H9 (cell line): ENCODE measurements at regions not wholly inside any gene's neighbourhood (a gene's known extent, or its start where the extent isn't known, plus 50 kb on each side); places are given as distances from the start of the nearest gene placed in this dataset.

Experiments used
- DNase-seq: peaks from one replicate; pipeline ENCODE4 v3.0.0-alpha.2; 2017
- H2AFZ ChIP-seq: one replicate; pipeline ENCODE4 v1.6.1; 2013; ENCODE audit warnings: mild to moderate bottlenecking, low read length, control low read depth, moderate library complexity
- H2AK5ac ChIP-seq: 2 replicates; pipeline ENCODE4 v1.6.1; 2013; ENCODE audit warnings: low read length, control low read depth, mixed read lengths; ENCODE audit not compliant: insufficient read length
- H2BK120ac ChIP-seq: one replicate; pipeline ENCODE4 v1.6.1; 2013; ENCODE audit warnings: low read depth, mild to moderate bottlenecking, low read length, control low read depth, inconsistent platforms; ENCODE audit not compliant: poor library complexity, severe bottlenecking
- H2BK12ac ChIP-seq: 2 replicates; pipeline ENCODE4 v1.6.1; 2013; ENCODE audit warnings: low read length, control low read depth, mixed read lengths, low read depth; ENCODE audit not compliant: insufficient read length
- H2BK15ac ChIP-seq: 2 replicates; pipeline ENCODE4 v1.6.1; 2013; ENCODE audit warnings: low read depth, low read length, control low read depth
- H2BK20ac ChIP-seq: one replicate; pipeline ENCODE4 v1.6.1; 2013; ENCODE audit warnings: low read depth, mild to moderate bottlenecking, low read length, control low read depth, inconsistent platforms; ENCODE audit not compliant: poor library complexity, severe bottlenecking
- H2BK5ac ChIP-seq: 2 replicates; pipeline ENCODE4 v1.6.1; 2013; ENCODE audit warnings: low read length, control low read depth, mixed read lengths; ENCODE audit not compliant: insufficient read length
- H3K14ac ChIP-seq: 2 replicates; pipeline ENCODE4 v1.6.1; 2013; ENCODE audit warnings: low read length, control low read depth; ENCODE audit not compliant: insufficient read depth
- H3K18ac ChIP-seq: 2 replicates; pipeline ENCODE4 v1.6.1; 2013; ENCODE audit warnings: low read depth, mild to moderate bottlenecking, mixed read lengths, low read length, control low read depth; ENCODE audit not compliant: insufficient read length
- H3K23ac ChIP-seq: 2 replicates; pipeline ENCODE4 v1.6.1; 2013; ENCODE audit warnings: low read length, control low read depth, mixed read lengths, low read depth; ENCODE audit not compliant: insufficient read length
- H3K23me2 ChIP-seq: 2 replicates; pipeline ENCODE4 v1.6.1; 2013; ENCODE audit warnings: low read depth, mild to moderate bottlenecking, mixed read lengths, low read length, control low read depth; ENCODE audit not compliant: insufficient read length, poor library complexity, severe bottlenecking
- H3K27ac ChIP-seq: 2 replicates; pipeline ENCODE4 v1.5.1; 2013; ENCODE audit warnings: low read length, control low read depth, mixed read lengths, low read depth; ENCODE audit not compliant: insufficient read length
- H3K27me3 ChIP-seq: 2 replicates; pipeline ENCODE4 v1.6.1; 2013; ENCODE audit warnings: low read length, control low read depth, inconsistent platforms; ENCODE audit not compliant: insufficient read depth
- H3K4ac ChIP-seq: 2 replicates; pipeline ENCODE4 v1.6.1; 2013; ENCODE audit warnings: low read depth, mild to moderate bottlenecking, control low read depth, inconsistent platforms, low read length, moderate library complexity
- H3K4me1 ChIP-seq: 2 replicates; pipeline ENCODE4 v1.6.1; 2013; ENCODE audit warnings: low read length, control low read depth, inconsistent platforms; ENCODE audit not compliant: insufficient read depth
- H3K4me2 ChIP-seq: 2 replicates; pipeline ENCODE4 v1.6.1; 2013; ENCODE audit warnings: low read length, control low read depth, mixed read lengths; ENCODE audit not compliant: insufficient read length, insufficient read depth
- H3K56ac ChIP-seq: 2 replicates; pipeline ENCODE4 v1.6.1; 2013; ENCODE audit warnings: low read depth, mild to moderate bottlenecking, mixed read lengths, low read length, control low read depth; ENCODE audit not compliant: insufficient read length
- H3K79me1 ChIP-seq: 2 replicates; pipeline ENCODE4 v1.6.1; 2013; ENCODE audit warnings: low read depth, mild to moderate bottlenecking, moderate library complexity, low read length, control low read depth, inconsistent platforms; ENCODE audit not compliant: insufficient read depth, poor library complexity, severe bottlenecking
- H3K79me2 ChIP-seq: 2 replicates; pipeline ENCODE4 v1.6.1; 2013; ENCODE audit warnings: low read length, control low read depth, inconsistent platforms; ENCODE audit not compliant: insufficient read depth
- H3K9ac ChIP-seq: 2 replicates; pipeline ENCODE4 v1.6.1; 2013; ENCODE audit warnings: low read length, control low read depth, mixed read lengths; ENCODE audit not compliant: insufficient read length; ENCODE audit errors: extremely low read depth
- H3K9me3 ChIP-seq: one replicate; pipeline ENCODE4 v1.6.1; 2013; ENCODE audit warnings: low read depth, low read length, inconsistent platforms; ENCODE audit not compliant: control insufficient read depth
- H3T11ph ChIP-seq: one replicate; pipeline ENCODE4 v1.6.1; 2013; ENCODE audit warnings: mild to moderate bottlenecking, low read length, control low read depth, inconsistent platforms
- H4K20me1 ChIP-seq: one replicate; pipeline ENCODE4 v1.6.1; 2013; ENCODE audit not compliant: control insufficient read depth, insufficient read length, insufficient read depth
- H4K5ac ChIP-seq: 2 replicates; pipeline ENCODE4 v1.6.1; 2013; ENCODE audit warnings: low read depth, mild to moderate bottlenecking, mixed read lengths, low read length, control low read depth; ENCODE audit not compliant: insufficient read length
- H4K8ac ChIP-seq: replicated peaks from 2 replicates; pipeline ENCODE4 v1.6.1; 2013; ENCODE audit warnings: low read length, control low read depth, mixed read lengths, low read depth; ENCODE audit not compliant: insufficient read length
- H4K91ac ChIP-seq: 2 replicates; pipeline ENCODE4 v1.6.1; 2013; ENCODE audit warnings: low read depth, mild to moderate bottlenecking, moderate library complexity, mixed read lengths, low read length, control low read depth; ENCODE audit not compliant: insufficient read length
- H3K27ac Mint-ChIP-seq, 3 experiments: 2 replicates in 2 of 3; 3 replicates in 1 of 3; pipeline ENCODE4 v1.8.0; 2020 to 2021; ENCODE audit warnings: mixed read lengths in 3 of 3, mild to moderate bottlenecking in 1 of 3, moderate library complexity in 1 of 3
- H3K27me3 Mint-ChIP-seq: 2 replicates; pipeline ENCODE4 v1.8.0; 2021; ENCODE audit warnings: low read depth, mild to moderate bottlenecking, moderate library complexity, mixed read lengths
- H3K36me3 Mint-ChIP-seq, 3 experiments: 2 replicates in 2 of 3; 3 replicates in 1 of 3; pipeline ENCODE4 v1.8.0; 2020 to 2021; ENCODE audit warnings: low read depth in 3 of 3, mixed read lengths in 3 of 3; ENCODE audit not compliant: insufficient read depth in 1 of 3
- H3K4me1 Mint-ChIP-seq, 2 experiments: 2 replicates each; pipeline ENCODE4 v1.8.0; 2020; ENCODE audit warnings: mixed read lengths in 2 of 2
- H3K4me3 Mint-ChIP-seq, 2 experiments: 2 replicates in 1 of 2; 3 replicates in 1 of 2; pipeline ENCODE4 v1.8.0; 2020 to 2021; ENCODE audit warnings: mild to moderate bottlenecking in 2 of 2, mixed read lengths in 2 of 2, moderate library complexity in 1 of 2
- H3K9me3 Mint-ChIP-seq, 2 experiments: 2 replicates in 1 of 2; 3 replicates in 1 of 2; pipeline ENCODE4 v1.8.0; 2020; ENCODE audit warnings: mild to moderate bottlenecking in 2 of 2, mixed read lengths in 2 of 2, moderate library complexity in 1 of 2
- CTCF ChIP-seq: fragments of 200-600 bp; sonication (generic); conservative IDR thresholded peaks from 3 replicates; pipeline ENCODE4 v1.8.0; 2021; ENCODE audit warnings: antibody characterized with exemption, mild to moderate bottlenecking

DNA sequence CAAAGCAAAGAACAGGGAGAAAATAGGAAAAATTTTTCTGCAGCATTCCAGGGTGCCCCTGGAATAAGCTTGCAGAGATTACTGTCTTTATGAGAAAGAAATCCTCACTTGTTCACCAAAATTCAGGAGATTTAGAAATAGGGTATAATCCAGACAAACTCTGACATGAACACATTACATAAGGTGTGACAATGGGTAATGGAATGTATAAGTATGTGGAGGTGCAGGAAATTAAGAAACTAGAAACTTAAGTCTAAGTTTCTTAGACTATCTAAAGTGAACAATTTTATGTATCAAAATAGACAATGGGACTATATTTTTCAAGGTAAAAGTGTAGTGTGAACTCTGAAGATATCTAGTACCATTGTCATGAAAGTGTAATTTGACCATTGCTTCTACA, 140.0 kb upstream of the KITLG start:
- Histone ChIP-seq H3K23ac (no peak overlapping the region), H4K8ac (no peak overlapping the region), H3K79me2 (no peaks in the 10 kb centered on the region), H2AFZ (no peak overlapping the region), H3K27ac (no peak overlapping the region), H3K4me2 (no peak overlapping the region), H3K56ac (no peak overlapping the region), H3K4ac (no peak overlapping the region), H4K91ac (no peak overlapping the region), H2AK5ac (no peak overlapping the region), H2BK20ac (no peak overlapping the region), H2BK5ac (no peak overlapping the region), H2BK120ac (no peak overlapping the region), H4K5ac (no peak overlapping the region), H2BK12ac (no peak overlapping the region), H3K14ac (no peak overlapping the region), H3K9me3 (no peaks in the 10 kb centered on the region), H3T11ph (no peak overlapping the region), H3K79me1 (no peaks in the 10 kb centered on the region), H2BK15ac (no peak overlapping the region), H3K4me1 (no peaks in the 10 kb centered on the region), H3K9ac (no peak overlapping the region), H3K23me2 (no peaks in the 10 kb centered on the region), H3K18ac (no peak overlapping the region), H3K27me3 (no peaks in the 10 kb centered on the region), H4K20me1 (no peaks in the 10 kb centered on the region)
- H3K9me3 Mint-ChIP-seq = no peaks in the 10 kb centered on the region; a peak in 1 of 5 replicates
- no peak overlapping the region for H3K4me3 Mint-ChIP-seq
- no peak for TF ChIP-seq CTCF
- no peak overlapping the region for H3K27ac Mint-ChIP-seq
- no peak for DNase-seq
- H3K36me3 Mint-ChIP-seq = no peaks in the 10 kb centered on the region
- H3K27me3 Mint-ChIP-seq = no peaks in the 10 kb centered on the region
- H3K4me1 Mint-ChIP-seq = no peaks in the 10 kb centered on the region
